ENCODE measurements at regions not wholly inside any gene's neighbourhood (a gene's known extent, or its start where the extent isn't known, plus 50 kb on each side); places are given as distances from the start of the nearest gene placed in this dataset.
A peak's percentile ranks its signal among the peaks of the same experiment; 100 is the strongest.

DNA sequence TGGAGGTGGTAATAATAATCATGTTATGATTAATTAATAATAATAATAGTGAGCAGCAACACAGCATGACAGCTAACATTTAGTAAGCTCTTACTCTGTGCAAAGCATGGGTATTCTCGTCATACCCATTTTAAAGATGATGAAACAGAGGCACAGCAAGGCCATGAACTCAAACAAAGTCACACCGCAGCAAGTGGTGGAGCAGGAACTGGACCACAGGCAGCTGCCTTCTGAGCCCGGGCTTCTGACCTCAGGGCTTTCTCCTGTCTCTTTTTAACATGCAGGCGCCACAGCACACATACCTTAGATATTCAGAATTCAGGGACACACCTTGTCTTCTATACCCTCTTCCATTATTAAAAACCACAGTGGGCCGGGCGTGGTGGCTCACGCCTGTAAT, 50.7 kb upstream of the SPATA12 start:
- no peak for DNase-seq (ENCODE audit: low spot score)

DNA sequence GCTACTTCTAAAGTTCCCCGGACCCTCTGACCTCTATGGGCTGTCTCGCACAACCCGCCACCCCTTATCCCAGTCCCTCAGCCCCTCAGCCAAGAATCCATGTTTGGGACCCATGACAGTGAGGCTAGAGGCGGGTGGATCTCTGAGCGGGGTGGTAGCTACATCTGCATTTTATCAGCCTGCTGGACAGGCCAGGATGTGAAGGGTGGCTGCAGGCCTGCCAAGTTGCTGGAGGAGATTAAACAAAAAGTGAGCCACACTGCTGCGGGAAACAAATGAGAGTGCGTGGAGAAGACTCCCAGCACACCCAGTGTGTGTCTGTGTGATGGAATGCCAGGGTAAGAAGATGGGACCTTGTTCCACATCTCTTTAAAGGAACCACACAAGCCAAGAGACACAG, 51.1 kb upstream of the SPATA12 start:
- no peak for DNase-seq (ENCODE audit: low spot score)

DNA sequence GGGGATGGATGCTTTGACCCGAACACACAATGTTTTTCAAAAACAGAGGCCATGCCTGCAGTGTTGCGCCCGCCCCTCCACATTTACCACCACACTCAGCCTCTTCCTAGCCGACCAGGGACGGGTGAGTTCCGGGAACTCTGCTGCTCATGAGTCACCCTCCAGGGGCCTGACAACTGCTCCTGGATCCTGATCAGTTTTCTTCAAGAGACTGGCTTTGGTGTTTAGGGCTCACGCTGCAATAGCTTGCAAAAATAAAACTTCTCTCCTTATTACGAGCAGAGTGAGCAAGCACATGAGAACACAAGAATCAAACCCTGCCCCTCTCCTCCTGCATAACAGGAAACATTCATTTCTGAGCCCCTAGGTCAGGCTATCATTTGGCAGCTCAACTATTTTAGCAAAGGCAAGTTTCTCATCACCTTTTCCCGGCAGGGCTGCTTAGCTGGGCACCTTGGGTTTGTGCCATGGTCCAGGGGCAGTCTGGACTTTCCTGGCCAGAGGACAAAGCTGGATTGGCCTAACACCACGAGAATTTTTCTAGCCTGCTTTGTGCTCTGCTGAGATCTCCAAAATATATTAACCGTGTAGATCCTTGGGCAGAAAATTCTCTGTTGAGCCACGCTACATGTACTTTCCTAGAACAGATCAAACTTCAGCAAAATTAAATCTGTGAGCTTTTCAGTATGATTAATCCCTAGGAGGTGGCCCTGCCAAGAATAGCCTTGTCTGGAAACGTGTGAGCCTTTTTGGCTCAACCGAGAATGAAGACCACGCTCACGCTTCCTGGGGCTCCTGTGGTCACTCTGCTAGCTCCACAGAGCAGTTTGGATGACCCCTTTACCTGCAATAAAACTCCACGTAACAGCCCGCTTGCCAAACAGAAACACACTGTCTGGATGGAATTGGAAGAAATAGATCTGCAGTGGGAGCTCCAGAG, 52.7 kb upstream of the SPATA12 start:
- no peak for DNase-seq (ENCODE audit: low spot score)

DNA sequence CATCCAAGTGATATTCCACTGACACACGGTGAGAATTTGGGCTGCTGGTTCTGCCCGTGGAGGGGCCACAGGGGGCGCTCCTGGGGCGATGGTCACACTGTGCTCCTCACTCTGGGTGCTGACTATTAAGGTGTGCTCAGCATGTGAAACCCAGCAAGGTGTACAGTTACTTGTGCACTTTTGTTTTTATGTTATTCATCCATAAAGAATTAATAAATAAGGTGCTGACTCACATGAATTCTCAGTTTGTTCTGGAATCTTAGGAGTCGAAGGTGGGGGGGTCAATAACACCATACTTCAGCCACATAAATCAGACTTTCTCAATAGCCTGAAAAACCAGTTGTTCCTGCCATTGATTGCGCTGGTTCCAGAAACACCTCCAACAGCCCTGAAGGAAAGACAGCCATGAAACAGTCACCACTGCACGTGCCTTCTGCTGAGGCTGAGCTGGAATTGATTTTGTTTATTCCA, 53.5 kb upstream of the SPATA12 start:
- DNase-seq (ENCODE audit: low spot score): no peak

DNA sequence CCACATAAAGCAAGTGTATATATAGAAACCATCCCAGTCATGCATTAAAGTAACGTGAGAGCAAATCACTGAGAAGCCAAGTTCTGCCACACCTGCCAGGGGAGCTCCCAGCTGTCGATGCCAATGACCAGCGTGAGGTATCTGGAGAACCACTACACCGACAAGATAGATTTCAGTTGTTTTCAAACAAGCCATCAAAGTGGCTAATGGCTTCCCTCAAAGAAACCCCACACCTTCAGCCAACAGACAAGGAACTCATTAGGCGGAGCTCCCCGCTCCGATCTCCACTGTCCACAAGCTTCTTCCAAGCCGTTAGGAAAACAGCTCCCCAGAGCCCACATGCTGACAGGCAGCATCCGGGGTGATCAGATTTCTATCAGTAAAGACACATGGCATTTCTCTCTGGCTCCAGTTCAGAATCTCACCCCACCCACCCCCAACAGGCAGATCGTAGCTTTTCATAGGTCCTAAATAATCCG, 54.2 kb upstream of the SPATA12 start:
- no peak for DNase-seq (ENCODE audit: low spot score)

DNA sequence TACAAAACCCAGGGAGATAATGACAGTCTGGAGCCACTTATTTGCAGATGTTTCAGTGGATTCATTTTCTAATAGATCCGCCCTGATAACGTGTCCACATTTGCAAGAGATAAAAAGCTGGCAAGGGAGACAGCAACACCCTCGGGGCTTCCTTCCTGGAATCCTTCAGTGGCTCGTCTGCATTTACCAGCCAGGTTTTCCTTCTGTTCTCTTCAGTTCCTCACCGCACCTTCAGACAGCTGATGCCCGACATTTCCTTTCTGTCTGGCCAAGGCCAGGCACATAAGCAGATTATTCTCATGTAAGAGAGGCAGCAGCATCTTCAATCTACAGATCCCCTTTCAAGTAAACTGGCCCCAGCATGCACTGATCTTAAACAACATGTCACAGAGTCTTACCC, 56.2 kb upstream of the SPATA12 start:
- no peak for DNase-seq (ENCODE audit: low spot score)

DNA sequence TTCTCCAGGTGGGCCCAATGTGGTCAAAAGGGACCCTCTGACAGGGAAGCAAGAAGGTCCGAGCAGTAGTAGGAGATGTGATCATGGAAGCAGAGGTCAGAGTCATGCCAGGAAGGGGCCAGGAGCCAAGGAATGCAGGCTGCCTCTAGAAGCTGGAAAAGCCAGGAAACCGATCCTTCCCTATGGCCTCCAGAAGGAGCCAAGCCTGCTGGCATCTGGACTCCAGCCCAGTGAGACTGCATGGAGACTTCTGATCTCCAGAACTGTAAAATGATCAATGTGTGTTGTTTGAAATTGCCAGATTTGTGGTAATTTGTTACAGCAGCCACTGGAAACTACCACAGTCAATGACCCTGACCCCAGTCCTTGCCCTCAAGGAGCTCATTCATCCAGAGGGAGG, 56.8 kb upstream of the SPATA12 start:
- DNase-seq (ENCODE audit: low spot score): no peak

DNA sequence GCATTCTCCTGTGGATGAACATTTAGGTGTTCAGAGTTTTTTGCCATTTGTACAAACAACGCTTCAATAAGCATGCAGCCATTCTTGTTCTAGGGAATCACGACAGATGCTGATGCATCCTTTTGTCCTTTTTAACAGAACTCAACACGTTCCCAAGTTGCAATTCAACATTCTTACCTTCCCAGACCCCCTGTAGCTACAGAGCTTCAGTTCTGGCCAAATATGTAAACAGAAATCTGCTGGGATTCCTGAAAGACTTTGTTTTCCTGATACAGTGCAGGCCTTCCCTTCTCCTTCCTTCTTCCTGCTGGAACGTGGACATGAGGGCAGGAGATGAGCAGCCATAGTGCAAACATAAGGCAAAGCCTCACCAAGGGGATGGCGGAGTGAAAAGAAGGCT, 59.1 kb upstream of the SPATA12 start:
- DNase-seq (ENCODE audit: low spot score): no peak

DNA sequence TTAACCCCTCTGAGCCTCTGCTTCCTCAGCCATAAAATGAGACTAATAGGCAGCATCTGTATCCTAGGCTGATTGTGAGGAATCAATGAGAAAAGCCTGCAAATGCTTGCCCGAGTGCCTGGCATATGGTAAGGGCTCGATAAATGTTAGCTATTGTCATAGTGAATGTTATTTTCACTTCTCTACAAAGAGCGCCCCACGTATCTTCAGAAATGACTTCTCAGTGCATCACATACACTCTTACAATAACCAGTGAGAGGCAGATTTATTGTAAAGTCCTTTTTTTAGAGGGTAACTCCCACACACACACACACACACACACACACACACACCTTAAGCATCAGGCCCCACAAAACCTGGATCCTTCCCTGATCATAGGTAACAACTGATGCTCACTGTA, 60.5 kb upstream of the SPATA12 start:
- DNase-seq (ENCODE audit: low spot score): no peak

DNA sequence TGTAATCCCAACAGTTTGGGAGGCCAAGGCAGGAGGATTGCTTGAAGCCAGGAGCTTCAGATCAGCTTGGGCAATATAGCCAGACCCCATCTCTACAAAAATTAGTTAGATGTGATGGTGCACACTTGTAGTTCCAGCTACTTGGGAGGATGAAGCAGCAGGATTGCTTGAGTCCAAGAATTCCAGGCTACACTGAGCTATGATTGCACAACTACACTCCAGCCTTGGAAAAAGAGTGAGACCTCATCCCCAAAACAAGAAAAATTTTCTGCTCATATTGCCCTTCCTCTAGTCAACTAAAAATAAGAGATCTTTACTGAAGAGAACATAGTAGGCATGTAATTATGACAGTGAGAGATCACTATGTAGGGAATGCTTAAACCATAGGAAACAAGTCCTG, 60.9 kb upstream of the SPATA12 start:
- no peak for DNase-seq (ENCODE audit: low spot score)

DNA sequence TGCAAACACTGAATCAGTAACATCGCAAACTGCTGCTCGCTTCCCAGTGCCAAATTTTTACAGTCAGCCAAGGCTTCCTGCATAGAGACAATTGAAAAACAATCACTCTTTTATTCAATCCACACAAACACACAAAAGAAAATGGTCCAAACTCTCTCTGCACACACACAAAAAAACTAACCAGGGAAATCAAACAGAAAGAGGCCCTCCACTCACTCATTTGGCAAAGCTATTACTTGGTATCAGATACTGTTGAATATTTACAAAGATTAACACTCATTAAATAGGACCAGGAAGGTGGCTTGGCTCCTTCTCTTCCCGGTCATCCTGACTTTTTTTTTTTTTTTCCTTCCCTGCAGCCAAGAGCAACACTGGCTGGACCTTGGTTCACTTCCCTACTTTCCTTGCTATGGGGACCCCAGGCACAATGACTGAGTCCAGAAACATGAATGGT, 62.4 kb upstream of the SPATA12 start:
- no peak for DNase-seq (ENCODE audit: low spot score)

DNA sequence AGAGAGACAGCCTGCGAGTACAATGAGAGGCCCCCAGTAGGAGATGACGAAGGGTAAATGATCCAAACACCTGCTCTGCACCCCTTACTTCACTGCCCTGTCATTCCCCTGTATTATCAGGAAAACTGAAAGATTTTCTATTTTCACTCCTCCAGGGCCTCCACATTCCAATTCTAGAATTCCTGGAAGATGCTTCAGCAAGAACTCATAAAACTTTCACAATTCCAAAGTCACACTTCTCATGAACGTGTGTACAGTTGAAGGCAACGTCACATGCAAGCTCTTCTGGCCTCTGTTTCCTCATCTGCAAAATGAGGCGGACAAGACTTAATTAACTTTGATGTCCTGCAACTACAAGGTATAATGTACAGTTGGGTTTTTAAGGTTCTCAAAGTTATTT, 62.8 kb upstream of the SPATA12 start:
- DNase-seq (ENCODE audit: low spot score): no peak

DNA sequence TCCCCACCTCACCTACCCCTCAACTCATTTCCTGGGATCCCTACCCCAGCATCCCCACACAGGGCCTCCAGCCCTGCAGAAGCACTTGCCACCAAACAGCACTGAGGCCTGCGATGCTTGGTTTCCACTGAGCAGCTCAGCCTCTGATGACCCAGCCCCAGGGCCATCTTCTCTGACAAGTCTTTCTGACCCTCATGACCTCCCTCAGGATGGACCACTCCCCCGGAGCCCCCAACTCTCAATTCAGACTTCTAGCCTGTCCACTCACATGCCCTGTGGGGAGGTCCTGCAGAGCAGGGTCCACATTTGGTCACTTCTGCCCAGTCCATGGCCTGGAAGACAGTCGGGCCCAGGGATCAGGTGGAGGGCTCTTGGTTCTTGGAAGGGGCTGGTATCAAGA, 63.4 kb upstream of the SPATA12 start:
- DNase-seq (ENCODE audit: low spot score): peak; percentile 60

DNA sequence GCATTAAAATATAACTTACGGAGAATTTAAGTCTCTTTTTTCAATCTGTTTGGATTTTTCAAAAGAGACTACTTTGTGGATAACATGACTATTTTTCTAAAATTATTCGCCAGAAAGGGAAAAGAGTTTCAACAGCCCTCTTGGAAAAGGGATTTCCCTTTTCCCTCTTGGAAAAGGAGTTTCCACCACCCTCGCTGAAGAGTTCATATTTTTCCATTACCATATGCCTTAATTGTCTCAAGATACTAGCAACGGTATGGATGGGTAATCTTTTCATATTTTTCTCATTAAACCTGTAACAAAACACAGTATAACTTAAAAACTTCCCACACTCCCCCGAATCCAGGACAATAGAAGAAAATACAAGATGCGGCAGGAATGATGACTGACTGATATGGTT, 66.1 kb upstream of the SPATA12 start:
- no peak for DNase-seq (ENCODE audit: low spot score)

DNA sequence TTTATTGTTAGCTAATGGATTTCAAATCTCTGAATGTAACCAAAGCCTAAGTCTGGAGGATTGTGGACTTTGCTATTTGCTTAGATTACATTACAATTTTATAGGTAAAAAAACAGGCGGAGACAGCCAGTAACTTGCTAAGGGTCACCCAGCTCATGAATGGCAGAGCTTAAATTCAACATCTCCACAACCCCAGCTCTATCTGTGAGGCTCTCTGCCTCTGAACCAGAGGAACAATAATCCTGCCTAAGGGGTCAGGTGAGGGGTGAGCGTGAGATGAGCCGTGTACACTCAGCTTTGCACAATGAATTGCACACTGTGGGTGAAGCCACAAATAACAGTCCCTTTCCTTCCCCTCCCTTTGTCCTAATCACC, 69.8 kb upstream of the SPATA12 start:
- no peak for DNase-seq (ENCODE audit: low spot score)

DNA sequence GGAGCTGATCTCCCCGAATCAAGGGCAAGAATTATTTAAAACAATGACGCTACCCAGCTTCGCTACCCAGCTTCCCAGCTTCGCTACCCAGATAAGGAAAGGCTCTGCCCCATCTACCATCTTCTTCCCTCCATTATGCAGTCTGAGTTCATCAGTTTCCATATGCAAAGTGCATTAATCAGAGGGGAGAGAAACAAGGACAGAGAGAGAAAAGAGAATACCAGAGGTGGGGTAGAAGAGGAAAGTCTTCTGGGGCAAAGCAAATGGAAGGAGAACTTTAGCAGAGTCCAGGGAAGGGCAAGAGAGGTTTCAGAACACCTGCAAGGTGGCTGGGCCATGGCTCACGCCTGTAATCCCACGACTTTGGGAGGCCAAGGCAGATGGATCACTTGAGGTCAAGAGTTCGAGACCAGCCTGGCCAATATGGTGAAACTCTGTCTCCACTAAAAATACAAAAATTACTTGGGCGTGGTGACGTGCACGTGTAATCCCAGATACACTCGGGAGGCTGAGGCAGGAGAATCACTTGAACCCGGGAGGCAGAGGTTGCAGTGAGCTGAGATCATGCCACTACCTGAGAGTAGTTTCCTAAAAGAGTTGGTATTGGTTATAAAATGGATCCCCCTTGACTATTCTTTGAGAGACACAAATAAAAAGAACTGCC, 70.4 kb upstream of the SPATA12 start:
- DNase-seq (ENCODE audit: low spot score): no peak

DNA sequence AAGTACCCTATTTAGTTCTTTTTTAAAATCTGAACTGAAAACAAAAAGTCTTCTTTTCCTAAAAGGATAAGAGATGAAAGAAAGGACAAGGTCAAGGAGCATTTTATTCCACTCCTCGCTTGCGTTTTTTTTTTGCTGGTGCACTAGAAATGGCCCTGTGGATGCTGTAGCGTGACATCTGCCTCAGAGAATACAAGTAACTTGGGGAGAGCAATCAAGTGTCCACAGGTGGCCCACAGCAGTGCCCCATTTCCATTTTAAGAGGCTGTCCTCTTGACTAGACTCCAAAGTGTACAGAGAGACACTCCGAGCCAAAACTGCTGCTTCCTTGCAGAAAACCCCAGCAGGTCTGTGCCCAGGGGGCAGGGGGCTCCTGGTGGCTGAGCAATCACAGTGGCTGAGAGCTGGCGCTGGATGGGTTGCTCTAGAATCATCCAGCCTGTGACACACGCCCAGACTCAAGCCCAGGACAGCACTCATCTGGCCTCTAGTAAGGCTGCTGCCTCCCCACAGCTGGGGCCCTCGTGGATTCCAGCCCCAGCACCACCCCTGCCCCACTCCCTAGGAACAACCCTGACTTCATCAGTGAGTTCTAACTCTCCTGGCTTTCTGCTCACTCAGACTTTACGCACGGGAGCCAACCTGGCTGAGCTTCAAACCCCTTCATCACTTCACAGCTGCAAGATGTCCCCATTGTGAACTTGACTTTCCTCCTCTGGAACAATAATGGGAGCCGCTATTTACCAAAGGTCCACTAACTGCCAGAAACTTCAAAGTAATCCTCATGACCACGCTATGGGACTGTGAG, 71.1 kb upstream of the SPATA12 start:
- DNase-seq (ENCODE audit: low spot score): no peak

DNA sequence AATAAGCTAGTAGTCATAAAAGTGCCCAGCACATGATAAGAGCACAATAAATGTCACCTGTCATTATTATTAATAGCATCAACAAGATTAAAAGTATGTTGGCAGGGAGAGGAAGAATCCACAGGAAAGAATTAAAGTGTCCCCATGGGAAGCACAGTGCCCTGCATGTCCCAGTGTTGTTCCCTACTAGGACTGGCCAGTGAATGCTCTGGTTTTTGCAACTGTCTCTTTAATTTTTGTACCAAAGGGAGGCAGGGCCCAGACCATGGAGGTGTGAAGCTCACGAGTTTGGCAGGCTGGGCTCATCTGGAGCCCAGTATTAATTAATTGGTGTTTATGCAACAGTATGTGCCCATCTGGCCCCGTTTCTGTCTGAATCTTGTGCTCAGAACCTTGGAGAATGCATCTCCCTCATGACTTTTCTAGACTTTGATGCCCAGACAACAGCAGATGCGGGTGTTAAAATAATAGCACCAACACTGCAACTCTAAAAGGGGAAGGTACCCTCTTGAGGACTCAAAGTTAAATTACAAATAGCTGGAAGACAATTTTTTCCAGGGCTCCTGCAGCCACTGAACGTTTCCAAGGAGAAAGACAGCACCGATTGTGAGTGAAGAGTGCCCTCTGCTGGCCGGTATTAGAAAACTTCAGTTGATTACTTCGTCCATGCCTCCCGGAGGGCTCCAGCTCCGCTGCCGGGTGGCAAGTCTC, 71.9 kb upstream of the SPATA12 start:
- DNase-seq (ENCODE audit: low spot score): no peak

DNA sequence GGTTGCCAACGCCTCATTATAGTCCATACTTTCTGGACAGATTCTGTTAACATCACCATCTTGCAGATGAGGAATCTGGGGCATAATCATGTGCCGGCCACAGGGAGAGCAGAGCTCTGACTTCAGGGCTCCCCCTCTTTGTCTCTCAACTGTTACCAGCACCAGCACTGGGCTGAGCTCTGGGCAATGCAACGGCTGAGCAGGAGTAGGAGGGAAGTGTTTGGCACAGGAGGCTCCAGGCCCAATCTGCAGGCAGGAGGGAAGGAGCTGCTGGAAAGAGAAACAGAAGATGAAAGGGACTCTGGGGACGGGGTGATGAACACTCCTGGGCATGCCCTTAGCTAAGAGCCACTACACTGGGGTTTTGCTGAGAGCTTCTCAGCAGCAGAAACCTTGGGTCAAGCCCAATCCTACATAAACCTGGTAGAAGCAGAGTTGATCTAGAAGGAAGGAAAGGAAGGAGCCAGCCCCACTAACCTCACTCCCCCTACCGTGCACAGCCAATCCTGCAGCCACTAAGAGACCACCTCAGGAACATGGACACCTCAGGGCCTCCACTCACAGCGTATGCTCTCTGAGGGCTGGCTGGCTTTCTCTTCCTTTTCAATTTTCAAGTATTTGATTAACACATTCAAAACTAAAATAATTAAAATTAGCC, 73.1 kb upstream of the SPATA12 start:
- no peak for DNase-seq (ENCODE audit: low spot score)

DNA sequence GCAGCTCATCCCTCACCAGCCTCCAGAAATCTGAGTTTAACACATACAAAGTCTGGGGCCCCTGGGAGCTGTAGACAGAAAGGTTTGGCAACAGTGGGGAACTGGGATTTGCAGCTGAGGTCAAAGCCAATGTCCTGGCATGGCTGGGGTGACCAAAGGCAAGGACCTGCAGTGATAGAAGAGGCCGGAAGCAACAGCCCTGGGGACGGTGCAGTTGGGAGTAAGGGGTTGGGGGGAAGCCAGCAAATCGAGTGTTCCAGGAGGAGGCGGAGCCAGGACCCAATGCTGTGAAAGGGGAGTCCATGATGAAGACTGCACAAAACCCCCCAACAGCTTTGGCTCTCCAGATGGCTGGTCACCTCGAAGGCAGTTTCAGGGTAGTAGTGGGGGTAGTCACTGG, 74.1 kb upstream of the SPATA12 start:
- DNase-seq (ENCODE audit: low spot score): no peak

DNA sequence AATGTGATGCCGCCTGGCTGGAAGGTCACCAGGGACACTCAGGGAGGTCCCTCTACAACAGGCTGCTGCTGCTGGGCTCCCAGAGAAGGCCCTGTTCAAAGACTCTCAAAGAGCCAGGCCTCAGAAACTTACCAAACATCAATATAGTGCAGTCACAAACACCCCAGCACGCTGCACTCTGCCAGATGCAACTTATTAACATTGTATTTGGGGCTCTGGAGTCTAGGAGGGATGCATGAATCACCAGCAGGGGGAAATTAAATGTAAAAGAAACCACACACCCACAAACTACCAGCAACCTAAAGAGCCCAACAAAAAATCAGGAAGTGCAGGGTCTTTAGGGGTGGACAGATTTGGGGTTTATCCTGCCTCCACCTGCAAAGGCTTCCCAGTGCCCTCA, 74.6 kb upstream of the SPATA12 start:
- DNase-seq (ENCODE audit: low spot score): no peak
